AG08395 (cell line): ENCODE measurements at regions not wholly inside any gene's neighbourhood (a gene's known extent, or its start where the extent isn't known, plus 50 kb on each side); places are given as distances from the start of the nearest gene placed in this dataset.
"Not testable (repeated sequence)": the region's sequence is repeated elsewhere in the genome, so short reads cannot be mapped to it uniquely, and the experiment has no call there.

Experiments
- DNase-seq: peaks from one replicate; pipeline ENCODE4 v3.0.0; 2012; ENCODE audit warnings: mixed read lengths, low spot score

GRCh38 chr2:16755442-16755841 is 89.8 kb upstream of the CYRIA start:
- no peak for DNase-seq

GRCh38 chr2:16753025-16753424 is 87.4 kb upstream of the CYRIA start:
- DNase-seq: not testable (repeated sequence)

- not testable (repeated sequence) for DNase-seq
Observed at GRCh38 chr2:16750925-16751214, 85.2 kb upstream of the CYRIA start.

- DNase-seq: no peak
Observed at GRCh38 chr2:16750175-16750924, 84.7 kb upstream of the CYRIA start.

GRCh38 chr2:16748511-16749266 is 83.1 kb upstream of the CYRIA start:
- not testable (repeated sequence) for DNase-seq

GRCh38 chr2:16747689-16748088 is 82.1 kb upstream of the CYRIA start:
- no peak for DNase-seq

- DNase-seq: peak; percentile 6
Observed at GRCh38 chr2:16747257-16747656, 81.6 kb upstream of the CYRIA start.

GRCh38 chr2:16746833-16747232 is 81.2 kb upstream of the CYRIA start:
- no peak for DNase-seq

GRCh38 chr2:16746329-16746728 is 80.7 kb upstream of the CYRIA start:
- DNase-seq: no peak

GRCh38 chr2:16745466-16745865 is 79.8 kb upstream of the CYRIA start:
- DNase-seq: no peak

- no peak for DNase-seq
Observed at GRCh38 chr2:16744521-16744920, 78.9 kb upstream of the CYRIA start.

- DNase-seq: no peak
Observed at GRCh38 chr2:16742026-16742425, 76.4 kb upstream of the CYRIA start.

GRCh38 chr2:16741498-16741897 is 75.9 kb upstream of the CYRIA start:
- DNase-seq: no peak

GRCh38 chr2:16739778-16740581 is 74.3 kb upstream of the CYRIA start:
- DNase-seq: no peak

GRCh38 chr2:16738361-16739225 is 73.0 kb upstream of the CYRIA start:
- no peak for DNase-seq

GRCh38 chr2:16737812-16738211 is 72.2 kb upstream of the CYRIA start:
- no peak for DNase-seq

- no peak for DNase-seq
Observed at GRCh38 chr2:16736633-16737032, 71.0 kb upstream of the CYRIA start.

GRCh38 chr2:16729335-16729734 is 63.7 kb upstream of the CYRIA start:
- DNase-seq: no peak

GRCh38 chr2:16728351-16729136 is 62.9 kb upstream of the CYRIA start:
- no peak for DNase-seq

GRCh38 chr2:16727849-16728248 is 62.2 kb upstream of the CYRIA start:
- not testable (repeated sequence) for DNase-seq

- peak; percentile 6 for DNase-seq
Observed at GRCh38 chr2:16727256-16727655, 61.6 kb upstream of the CYRIA start.
